IPS-18c (cell line): ENCODE measurements at regions not wholly inside any gene's neighbourhood (a gene's known extent, or its start where the extent isn't known, plus 50 kb on each side); places are given as distances from the start of the nearest gene placed in this dataset.

Source experiments
- H3K4me3 ChIP-seq: 2 replicates; pipeline ENCODE4 v1.7.0; 2013; ENCODE audit warnings: low read depth, mild to moderate bottlenecking, low read length, moderate library complexity; ENCODE audit not compliant: insufficient read depth
- H3K9me3 ChIP-seq: one replicate; pipeline ENCODE4 v1.6.1; 2013; ENCODE audit warnings: mild to moderate bottlenecking, low read length, moderate library complexity; ENCODE audit not compliant: control insufficient read depth, insufficient read depth

GRCh38 chr7:98475352-98475751 is 74.5 kb upstream of the BAIAP2L1 start:
- no peaks in the 10 kb centered on the region for H3K9me3 ChIP-seq
- no peak overlapping the region for H3K4me3 ChIP-seq

- H3K4me3 ChIP-seq = no peak overlapping the region
Measured at GRCh38 chr7:98474558-98474957, 73.7 kb upstream of the BAIAP2L1 start.

GRCh38 chr7:98472521-98472954 is 71.6 kb upstream of the BAIAP2L1 start:
- Histone ChIP-seq H3K4me3 (no peak overlapping the region), H3K9me3 (peaks cover 2% of the 10 kb centered on the region)

More at GRCh38 chr7:98474558-98474957, 73.7 kb upstream of the BAIAP2L1 start:
- H3K9me3 ChIP-seq = peaks cover 1% of the 10 kb centered on the region

GRCh38 chr7:98470485-98471240 is 69.8 kb upstream of the BAIAP2L1 start:
- Histone ChIP-seq H3K9me3 (peaks cover 2% of the 10 kb centered on the region), H3K4me3 (peak overlapping the region; percentile 56)

- H3K4me3 ChIP-seq = no peak overlapping the region
Measured at GRCh38 chr7:98469088-98469487, 68.2 kb upstream of the BAIAP2L1 start.

GRCh38 chr7:98467570-98468312 is 66.9 kb upstream of the BAIAP2L1 start:
- H3K9me3 ChIP-seq = peaks cover 2% of the 10 kb centered on the region
- H3K4me3 ChIP-seq = no peak overlapping the region

More at GRCh38 chr7:98469088-98469487, 68.2 kb upstream of the BAIAP2L1 start:
- H3K9me3 ChIP-seq = peaks cover 2% of the 10 kb centered on the region

- no peak overlapping the region for H3K4me3 ChIP-seq
- H3K9me3 ChIP-seq = peaks cover 4% of the 10 kb centered on the region
Measured at GRCh38 chr7:98465022-98465421, 64.1 kb upstream of the BAIAP2L1 start.

- no peak overlapping the region for H3K4me3 ChIP-seq
- peaks cover 3% of the 10 kb centered on the region for H3K9me3 ChIP-seq
Measured at GRCh38 chr7:98464558-98464940, 63.7 kb upstream of the BAIAP2L1 start.

GRCh38 chr7:98463837-98464557 is 63.1 kb upstream of the BAIAP2L1 start:
- no peak overlapping the region for H3K4me3 ChIP-seq
- peaks cover 2% of the 10 kb centered on the region for H3K9me3 ChIP-seq

- H3K9me3 ChIP-seq = peaks cover 2% of the 10 kb centered on the region
Measured at GRCh38 chr7:98462911-98463633, 62.2 kb upstream of the BAIAP2L1 start.

GRCh38 chr7:98460902-98461301 is 60.0 kb upstream of the BAIAP2L1 start:
- Histone ChIP-seq H3K4me3 (no peak overlapping the region), H3K9me3 (peaks cover 2% of the 10 kb centered on the region)

More at GRCh38 chr7:98462911-98463633, 62.2 kb upstream of the BAIAP2L1 start:
- H3K4me3 ChIP-seq = no peak overlapping the region

GRCh38 chr7:98459529-98459928 is 58.6 kb upstream of the BAIAP2L1 start:
- H3K4me3 ChIP-seq = no peak overlapping the region
- peaks cover 2% of the 10 kb centered on the region for H3K9me3 ChIP-seq

- Histone ChIP-seq H3K4me3 (no peak overlapping the region), H3K9me3 (peaks cover 2% of the 10 kb centered on the region)
Measured at GRCh38 chr7:98458090-98458875, 57.4 kb upstream of the BAIAP2L1 start.

GRCh38 chr7:98456866-98457265 is 56.0 kb upstream of the BAIAP2L1 start:
- H3K9me3 ChIP-seq = peaks cover 2% of the 10 kb centered on the region
- H3K4me3 ChIP-seq = no peak overlapping the region

- Histone ChIP-seq H3K4me3 (no peak overlapping the region), H3K9me3 (no peaks in the 10 kb centered on the region)
Measured at GRCh38 chr7:98452791-98453190, 51.9 kb upstream of the BAIAP2L1 start.
